Body of pancreas (tissue), 4 donors: ENCODE measurements at regions not wholly inside any gene's neighbourhood (a gene's known extent, or its start where the extent isn't known, plus 50 kb on each side); places are given as distances from the start of the nearest gene placed in this dataset.

ENCODE experiments used
- ATAC-seq: fragments of 150-250 bp; one replicate; pipeline ENCODE4 v1.9.1; 2016
- DNase-seq, 4 donors: peaks; one replicate each; pipeline ENCODE4 v3.0.0-alpha.2; 2019
- H3K27ac ChIP-seq, 4 donors: fragments of 200-600 bp; sonication (generic); 1 replicate in 3 of 4; 2 replicates in 1 of 4; pipeline versions ENCODE4 v1.5.1 to v1.6.1; 2016 to 2019; ENCODE audit warnings: mild to moderate bottlenecking in 1 of 4, mixed read lengths in 1 of 4, moderate library complexity in 1 of 4
- H3K27me3 ChIP-seq, 2 donors: fragments of 200-600 bp; sonication (generic); one replicate each; pipeline ENCODE4 v1.6.0; 2016; ENCODE audit warnings: mild to moderate bottlenecking in 1 of 2
- H3K36me3 ChIP-seq, 2 donors: fragments of 200-600 bp; sonication (generic); replicated peaks in 1 of 2; 2 replicates each; pipeline ENCODE4 v1.5.1; 2016; ENCODE audit warnings: low read depth in 2 of 2; ENCODE audit not compliant: insufficient read depth in 1 of 2
- H3K4me1 ChIP-seq: fragments of 200-600 bp; sonication (generic); one replicate; pipeline ENCODE4 v1.6.0; 2016
- H3K4me3 ChIP-seq, 2 donors: fragments of 200-600 bp; sonication (generic); 1 replicate in 1 of 2; 2 replicates in 1 of 2; pipeline ENCODE4 v1.5.1; 2016 to 2019
- H3K9me3 ChIP-seq, 3 donors: fragments of 200-600 bp; sonication (generic); 1 replicate in 2 of 3; 2 replicates in 1 of 3; pipeline ENCODE4 v1.5.1; 2016
- POLR2A ChIP-seq, 3 donors: fragments of 450-650 bp; IDR thresholded peaks; one replicate each; pipeline ENCODE4 v1.6.1; 2016; ENCODE audit warnings: antibody characterized with exemption in 3 of 3, mild to moderate bottlenecking in 2 of 3
- WGBS, 2 donors: methylation state at CpG; one replicate each; pipeline ENCODE4 v1.1.5; 2017; 5-methylcytosine and 5-hydroxymethylcytosine counted together
- intact Hi-C: fragments of 100-400 bp; cut with DNase I; formaldehyde crosslinking; loops from one replicate; pipeline ENCODE4 v1.15.1; 2023
- TF ChIP-seq, protein P1 (sequence below), 7 experiments: fragments of 450-650 bp in 4 of 7; fragments of 200-600 bp in 3 of 7; sonication (generic) in 3 of 7; IDR thresholded peaks; one replicate each; pipeline ENCODE4 v1.5.1; 2016 to 2019; ENCODE audit warnings: antibody characterized with exemption in 7 of 7

DNA sequence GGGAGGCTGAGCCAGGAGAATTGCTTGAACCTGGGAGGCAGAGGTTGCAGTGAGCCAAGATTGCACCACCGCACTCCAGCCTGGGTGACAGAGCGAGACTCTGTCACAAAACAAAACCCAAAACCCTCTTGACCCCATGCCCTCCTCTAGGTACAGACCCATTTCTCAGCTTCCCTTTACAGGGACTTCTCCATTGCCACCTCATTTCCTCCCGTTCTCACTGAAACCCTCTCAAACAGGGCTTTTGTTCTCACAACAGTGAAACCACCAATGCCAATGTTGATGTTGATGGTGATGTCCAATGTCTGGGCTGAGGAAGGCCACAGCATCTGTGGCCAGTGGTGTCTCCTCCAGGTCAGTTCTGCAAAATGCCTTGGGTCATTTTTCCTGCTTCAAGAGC, 69.0 kb upstream of the ZCCHC2 start:
- DNase-seq (no peak), ATAC-seq (no peak)
- H3K4me1 ChIP-seq = peaks cover 16% of the 10 kb centered on the region
- intact Hi-C loops = no loop called here
- no peaks in the 10 kb centered on the region for H3K36me3 ChIP-seq
- 76 to 100% methylated on average over 3 of the region's 3 CpGs for WGBS, 2 donors
- no peaks in the 10 kb centered on the region for H3K9me3 ChIP-seq
- H3K27me3 ChIP-seq = no peaks in the 10 kb centered on the region
- H3K4me3 ChIP-seq = no peak overlapping the region
- TF ChIP-seq POLR2A (IDR thresholded peaks at IDR 0.05) = no peak
- TF ChIP-seq, protein P1, sequence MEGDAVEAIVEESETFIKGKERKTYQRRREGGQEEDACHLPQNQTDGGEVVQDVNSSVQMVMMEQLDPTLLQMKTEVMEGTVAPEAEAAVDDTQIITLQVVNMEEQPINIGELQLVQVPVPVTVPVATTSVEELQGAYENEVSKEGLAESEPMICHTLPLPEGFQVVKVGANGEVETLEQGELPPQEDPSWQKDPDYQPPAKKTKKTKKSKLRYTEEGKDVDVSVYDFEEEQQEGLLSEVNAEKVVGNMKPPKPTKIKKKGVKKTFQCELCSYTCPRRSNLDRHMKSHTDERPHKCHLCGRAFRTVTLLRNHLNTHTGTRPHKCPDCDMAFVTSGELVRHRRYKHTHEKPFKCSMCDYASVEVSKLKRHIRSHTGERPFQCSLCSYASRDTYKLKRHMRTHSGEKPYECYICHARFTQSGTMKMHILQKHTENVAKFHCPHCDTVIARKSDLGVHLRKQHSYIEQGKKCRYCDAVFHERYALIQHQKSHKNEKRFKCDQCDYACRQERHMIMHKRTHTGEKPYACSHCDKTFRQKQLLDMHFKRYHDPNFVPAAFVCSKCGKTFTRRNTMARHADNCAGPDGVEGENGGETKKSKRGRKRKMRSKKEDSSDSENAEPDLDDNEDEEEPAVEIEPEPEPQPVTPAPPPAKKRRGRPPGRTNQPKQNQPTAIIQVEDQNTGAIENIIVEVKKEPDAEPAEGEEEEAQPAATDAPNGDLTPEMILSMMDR (IDR thresholded peaks at IDR 0.05) = no peak
- no peak overlapping the region for H3K27ac ChIP-seq

DNA sequence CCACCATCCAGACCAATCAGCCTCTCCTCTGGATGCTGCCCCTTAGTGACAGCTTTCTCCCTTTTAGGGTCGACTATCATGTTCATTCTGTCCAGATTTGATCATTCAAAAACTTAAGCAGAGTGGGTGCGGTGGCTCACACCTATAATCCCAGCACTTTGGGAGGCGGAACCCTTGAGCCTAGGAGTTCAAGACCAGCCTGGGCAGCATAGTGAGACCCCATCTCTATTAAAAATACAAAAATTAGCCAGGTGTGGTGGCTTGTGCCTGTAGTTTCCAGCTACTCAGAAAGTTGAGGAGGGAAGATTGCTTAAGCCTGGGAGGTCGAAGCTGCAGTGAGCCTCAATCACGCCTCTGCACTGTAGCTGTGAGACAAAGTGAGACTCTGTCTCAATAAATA, 68.3 kb upstream of the ZCCHC2 start:
- H3K9me3 ChIP-seq = no peaks in the 10 kb centered on the region
- ATAC-seq = no peak
- H3K4me1 ChIP-seq = peaks cover 16% of the 10 kb centered on the region
- H3K27me3 ChIP-seq = no peaks in the 10 kb centered on the region
- 85 to 86% methylated on average over 5 of the region's 5 CpGs for WGBS, 2 donors
- TF ChIP-seq, protein P1 (IDR thresholded peaks at IDR 0.05) = no peak
- TF ChIP-seq POLR2A (IDR thresholded peaks at IDR 0.05) = no peak
- DNase-seq = no peak
- intact Hi-C loops = no loop called here
- H3K4me3 ChIP-seq = no peak overlapping the region
- H3K27ac ChIP-seq = no peak overlapping the region
- H3K36me3 ChIP-seq = no peaks in the 10 kb centered on the region

DNA sequence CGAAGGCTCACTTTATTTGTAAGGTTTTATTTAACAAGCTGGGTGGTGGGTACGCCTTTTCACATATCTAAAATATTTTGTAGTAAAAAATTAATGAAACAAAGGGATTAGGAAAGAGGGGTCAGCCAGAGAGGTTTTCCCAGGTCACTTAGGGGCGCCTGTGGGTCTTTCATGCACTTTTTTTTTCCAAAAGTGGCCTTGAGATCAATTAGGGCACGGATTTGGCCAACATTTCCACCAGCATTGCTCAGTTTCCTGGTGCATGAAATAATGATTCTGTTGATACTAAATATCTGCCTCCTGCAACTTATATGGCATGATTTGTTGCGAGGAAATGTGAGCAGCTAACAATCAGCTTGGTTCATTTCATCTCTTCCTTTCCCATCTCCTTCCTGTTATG, 67.6 kb upstream of the ZCCHC2 start:
- no peaks in the 10 kb centered on the region for H3K27me3 ChIP-seq
- ATAC-seq = no peak
- WGBS, 2 donors = 45 to 60% methylated on average over 5 of the region's 5 CpGs

DNA sequence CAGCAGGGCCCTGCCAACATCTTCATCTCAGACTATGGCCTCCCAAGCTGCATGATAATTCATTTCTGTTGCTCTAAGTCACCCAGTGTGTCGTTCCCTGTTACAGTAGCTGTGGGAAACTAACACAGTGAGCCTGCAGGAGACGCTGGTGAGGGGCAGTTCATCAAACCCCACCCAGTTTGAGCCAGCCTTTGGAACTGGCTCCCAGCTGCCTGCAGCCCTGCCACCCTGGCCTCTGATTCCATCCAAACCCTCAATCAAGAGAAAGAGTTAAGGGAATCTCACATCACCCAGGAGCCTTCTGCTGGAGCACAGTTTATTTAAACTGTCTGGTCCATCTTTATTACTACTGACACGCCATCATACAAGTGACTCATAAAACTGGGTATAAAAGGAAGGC, 64.9 kb upstream of the ZCCHC2 start:
- Histone ChIP-seq H3K4me1 (peaks cover 7% of the 10 kb centered on the region), H3K36me3 (no peaks in the 10 kb centered on the region), H3K27ac (no peak overlapping the region), H3K27me3 (no peaks in the 10 kb centered on the region), H3K9me3 (no peaks in the 10 kb centered on the region), H3K4me3 (no peak overlapping the region)
- no peak for DNase-seq
- intact Hi-C loops = no loop called here
- 75 to 79% methylated on average over 3 of the region's 3 CpGs for WGBS, 2 donors
- TF ChIP-seq, protein P1 (IDR thresholded peaks at IDR 0.05) = no peak
- ATAC-seq = no peak

More for the DNA sequence above, 67.6 kb upstream of the ZCCHC2 start:
- intact Hi-C loops = no loop called here
- no peak for TF ChIP-seq POLR2A (IDR thresholded peaks at IDR 0.05)
- TF ChIP-seq, protein P1 (IDR thresholded peaks at IDR 0.05) = no peak
- Histone ChIP-seq H3K4me3 (no peak overlapping the region), H3K9me3 (no peaks in the 10 kb centered on the region), H3K4me1 (peaks cover 14% of the 10 kb centered on the region), H3K27ac (no peak overlapping the region), H3K36me3 (no peaks in the 10 kb centered on the region)
- no peak for DNase-seq

GRCh38 chr18:62458346-62458745, 64.5 kb upstream of the ZCCHC2 start:
- no peaks in the 10 kb centered on the region for H3K27me3 ChIP-seq
- TF ChIP-seq, protein P1 (IDR thresholded peaks at IDR 0.05) = no peak
- no peak for TF ChIP-seq POLR2A (IDR thresholded peaks at IDR 0.05)
- H3K4me3 ChIP-seq = no peak overlapping the region
- no peak overlapping the region for H3K27ac ChIP-seq
- H3K4me1 ChIP-seq = peaks cover 7% of the 10 kb centered on the region
- ATAC-seq (no peak), DNase-seq (no peak)
- WGBS, 2 donors = 62 to 68% methylated on average over 2 of the region's 2 CpGs
- no peaks in the 10 kb centered on the region for H3K9me3 ChIP-seq
- H3K36me3 ChIP-seq = no peaks in the 10 kb centered on the region
- intact Hi-C loops = no loop called here
